ENCODE measurements at regions not wholly inside any gene's neighbourhood (a gene's known extent, or its start where the extent isn't known, plus 50 kb on each side); places are given as distances from the start of the nearest gene placed in this dataset.
A peak's percentile ranks its signal among the peaks of the same experiment; 100 is the strongest.

DNA sequence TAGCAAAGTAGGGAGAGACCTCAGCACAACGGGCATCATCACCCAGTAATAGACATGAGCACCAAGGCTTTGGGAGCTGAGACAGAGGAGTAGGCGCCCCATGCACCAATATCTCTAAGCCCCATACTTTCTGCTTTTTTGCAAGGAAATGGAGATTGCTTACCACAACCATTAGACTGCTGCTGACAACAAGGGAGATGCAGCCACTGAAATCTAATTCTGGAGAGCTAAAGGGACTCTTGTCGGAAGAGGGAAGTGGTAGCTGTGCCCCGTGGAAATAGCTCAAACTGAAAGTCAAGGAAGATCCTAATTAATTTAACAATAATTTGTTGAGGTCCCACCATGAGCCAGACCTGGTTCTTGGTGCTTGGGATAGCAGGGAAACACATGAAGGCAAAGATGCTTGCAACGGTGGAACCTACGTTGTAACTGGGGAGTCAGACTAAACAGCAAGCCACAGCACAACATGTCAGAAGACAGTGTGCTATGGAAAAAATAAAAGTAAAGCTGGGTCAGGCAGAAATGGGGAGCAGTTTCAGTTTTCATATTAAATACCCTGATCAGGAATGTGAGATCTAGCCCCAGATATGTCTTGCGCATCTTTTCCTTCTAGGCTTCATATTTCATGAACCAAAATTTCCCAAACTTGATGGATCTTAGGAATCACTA lies 1131.0 kb downstream of the BCL11B start:
- Histone ChIP-seq H3K4me1 (ENCODE audit: insufficient read depth, low read length) (no peaks in the 10 kb centered on the region), H3K9ac (ENCODE audit: low read length) (no peak overlapping the region), H3K4me3 (ENCODE audit: insufficient read depth, low read depth, low read length) (no peak overlapping the region), H3K4me2 (ENCODE audit: low read length) (no peak overlapping the region), H3K79me2 (ENCODE audit: insufficient read depth, low read length) (no peaks in the 10 kb centered on the region), H3K36me3 (ENCODE audit: insufficient read depth, low read length) (no peaks in the 10 kb centered on the region), H4K20me1 (ENCODE audit: insufficient read depth, low read length) (no peaks in the 10 kb centered on the region), H3K9me3 (ENCODE audit: insufficient read depth, low read depth, low read length) (no peaks in the 10 kb centered on the region), H3K27ac (ENCODE audit: low read depth, low read length) (no peak overlapping the region), H2AFZ (ENCODE audit: low read depth, low read length) (no peak overlapping the region), H3K27me3 (ENCODE audit: insufficient read depth, low read length) (no peaks in the 10 kb centered on the region)
- TF ChIP-seq EZH2 (IDR thresholded peaks at IDR 0.05; ENCODE audit: insufficient read depth, low read length) = no peak
- TF ChIP-seq, protein P1, sequence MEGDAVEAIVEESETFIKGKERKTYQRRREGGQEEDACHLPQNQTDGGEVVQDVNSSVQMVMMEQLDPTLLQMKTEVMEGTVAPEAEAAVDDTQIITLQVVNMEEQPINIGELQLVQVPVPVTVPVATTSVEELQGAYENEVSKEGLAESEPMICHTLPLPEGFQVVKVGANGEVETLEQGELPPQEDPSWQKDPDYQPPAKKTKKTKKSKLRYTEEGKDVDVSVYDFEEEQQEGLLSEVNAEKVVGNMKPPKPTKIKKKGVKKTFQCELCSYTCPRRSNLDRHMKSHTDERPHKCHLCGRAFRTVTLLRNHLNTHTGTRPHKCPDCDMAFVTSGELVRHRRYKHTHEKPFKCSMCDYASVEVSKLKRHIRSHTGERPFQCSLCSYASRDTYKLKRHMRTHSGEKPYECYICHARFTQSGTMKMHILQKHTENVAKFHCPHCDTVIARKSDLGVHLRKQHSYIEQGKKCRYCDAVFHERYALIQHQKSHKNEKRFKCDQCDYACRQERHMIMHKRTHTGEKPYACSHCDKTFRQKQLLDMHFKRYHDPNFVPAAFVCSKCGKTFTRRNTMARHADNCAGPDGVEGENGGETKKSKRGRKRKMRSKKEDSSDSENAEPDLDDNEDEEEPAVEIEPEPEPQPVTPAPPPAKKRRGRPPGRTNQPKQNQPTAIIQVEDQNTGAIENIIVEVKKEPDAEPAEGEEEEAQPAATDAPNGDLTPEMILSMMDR (IDR thresholded peaks at IDR 0.05; ENCODE audit: insufficient read depth, low read depth, low read length) = no peak
- no peaks in the 10 kb centered on the region for H3K9me3 Mint-ChIP-seq (ENCODE audit: unreplicated experiment)
- peaks cover 27% of the 10 kb centered on the region for H3K27me3 Mint-ChIP-seq (ENCODE audit: low read depth, unreplicated experiment)
- DNase-seq (ENCODE audit: low read depth) = no peak
- FAIRE-seq = no peak
- no peak overlapping the region for H3K4me3 Mint-ChIP-seq (ENCODE audit: unreplicated experiment)
- no peak overlapping the region for H3K27ac Mint-ChIP-seq (ENCODE audit: unreplicated experiment)
- no peaks in the 10 kb centered on the region for H3K36me3 Mint-ChIP-seq (ENCODE audit: low read depth, unreplicated experiment)
- H3K4me1 Mint-ChIP-seq (ENCODE audit: low read depth, unreplicated experiment) = peaks cover 6% of the 10 kb centered on the region

DNA sequence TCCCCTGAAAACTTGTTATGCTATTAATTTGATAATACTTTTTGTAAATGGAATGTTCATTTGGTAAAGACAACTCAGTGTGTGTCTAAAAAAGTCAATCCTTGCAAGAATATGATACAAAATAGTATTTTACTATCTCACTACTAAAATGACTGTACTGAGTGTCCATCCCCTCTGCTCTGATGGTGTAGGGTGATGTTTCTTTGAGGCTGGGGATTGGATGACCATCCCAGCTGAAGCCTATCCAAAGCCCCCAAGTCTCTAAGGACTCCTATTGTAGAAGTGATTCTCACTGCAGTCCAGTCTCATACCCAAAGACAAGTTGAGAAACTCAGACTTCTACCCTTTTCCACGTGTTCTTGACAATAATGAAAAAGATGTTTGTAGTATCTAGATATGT lies 1128.4 kb downstream of the BCL11B start:
- no peak overlapping the region for H3K4me2 ChIP-seq (ENCODE audit: low read length)
- no peak for FAIRE-seq
- H3K9me3 ChIP-seq (ENCODE audit: insufficient read depth, low read depth, low read length) = no peaks in the 10 kb centered on the region
- no peak overlapping the region for H3K9ac ChIP-seq (ENCODE audit: low read length)
- H3K4me1 ChIP-seq (ENCODE audit: insufficient read depth, low read length) = no peaks in the 10 kb centered on the region
- H2AFZ ChIP-seq (ENCODE audit: low read depth, low read length) = no peak overlapping the region
- H3K4me3 ChIP-seq (ENCODE audit: insufficient read depth, low read depth, low read length) = no peak overlapping the region
- DNase-seq (ENCODE audit: low read depth) = no peak
- Mint-ChIP-seq H3K4me1 (ENCODE audit: low read depth, unreplicated experiment) (peaks cover 4% of the 10 kb centered on the region), H3K27ac (ENCODE audit: unreplicated experiment) (no peak overlapping the region), H3K9me3 (ENCODE audit: unreplicated experiment) (no peaks in the 10 kb centered on the region), H3K27me3 (ENCODE audit: low read depth, unreplicated experiment) (peaks cover 19% of the 10 kb centered on the region), H3K4me3 (ENCODE audit: unreplicated experiment) (no peak overlapping the region), H3K36me3 (ENCODE audit: low read depth, unreplicated experiment) (no peaks in the 10 kb centered on the region)
- TF ChIP-seq, protein P1 (IDR thresholded peaks at IDR 0.05; ENCODE audit: insufficient read depth, low read depth, low read length) = no peak
- no peak for TF ChIP-seq EZH2 (IDR thresholded peaks at IDR 0.05; ENCODE audit: insufficient read depth, low read length)
- no peaks in the 10 kb centered on the region for H3K27me3 ChIP-seq (ENCODE audit: insufficient read depth, low read length)
- no peaks in the 10 kb centered on the region for H4K20me1 ChIP-seq (ENCODE audit: insufficient read depth, low read length)
- H3K36me3 ChIP-seq (ENCODE audit: insufficient read depth, low read length) = no peaks in the 10 kb centered on the region
- H3K27ac ChIP-seq (ENCODE audit: low read depth, low read length) = no peak overlapping the region
- H3K79me2 ChIP-seq (ENCODE audit: insufficient read depth, low read length) = no peaks in the 10 kb centered on the region

DNA sequence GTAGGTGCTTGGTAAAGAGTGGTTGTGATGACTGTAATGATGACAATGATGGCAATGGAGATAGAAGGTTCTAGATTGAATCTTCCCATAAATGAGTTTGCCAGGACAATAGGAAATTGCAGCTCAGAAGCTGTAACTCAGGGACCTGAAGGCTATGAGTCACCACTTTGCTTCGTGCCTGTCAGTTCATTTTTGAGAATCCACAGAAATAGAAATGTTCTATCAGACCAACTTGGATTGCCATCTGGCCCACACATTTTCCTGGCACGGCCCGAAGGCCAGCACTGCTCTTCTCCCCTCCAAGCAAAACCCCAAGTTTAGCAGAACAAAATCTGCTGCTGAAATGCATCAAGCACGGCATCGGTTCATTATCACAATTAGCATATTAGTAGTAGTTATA lies 1127.0 kb downstream of the BCL11B start:
- H3K4me3 ChIP-seq (ENCODE audit: insufficient read depth, low read depth, low read length) = no peak overlapping the region
- H3K27ac ChIP-seq (ENCODE audit: low read depth, low read length) = no peak overlapping the region
- H3K79me2 ChIP-seq (ENCODE audit: insufficient read depth, low read length) = no peaks in the 10 kb centered on the region
- no peak for FAIRE-seq
- H2AFZ ChIP-seq (ENCODE audit: low read depth, low read length) = no peak overlapping the region
- Mint-ChIP-seq H3K9me3 (ENCODE audit: unreplicated experiment) (no peaks in the 10 kb centered on the region), H3K4me3 (ENCODE audit: unreplicated experiment) (no peak overlapping the region), H3K36me3 (ENCODE audit: low read depth, unreplicated experiment) (no peaks in the 10 kb centered on the region), H3K4me1 (ENCODE audit: low read depth, unreplicated experiment) (peaks cover 4% of the 10 kb centered on the region), H3K27me3 (ENCODE audit: low read depth, unreplicated experiment) (peaks cover 14% of the 10 kb centered on the region), H3K27ac (ENCODE audit: unreplicated experiment) (no peak overlapping the region)
- no peaks in the 10 kb centered on the region for H4K20me1 ChIP-seq (ENCODE audit: insufficient read depth, low read length)
- DNase-seq (ENCODE audit: low read depth) = peak; percentile 49
- no peaks in the 10 kb centered on the region for H3K9me3 ChIP-seq (ENCODE audit: insufficient read depth, low read depth, low read length)
- H3K36me3 ChIP-seq (ENCODE audit: insufficient read depth, low read length) = no peaks in the 10 kb centered on the region
- no peak overlapping the region for H3K9ac ChIP-seq (ENCODE audit: low read length)
- no peaks in the 10 kb centered on the region for H3K4me1 ChIP-seq (ENCODE audit: insufficient read depth, low read length)
- no peak for TF ChIP-seq EZH2 (IDR thresholded peaks at IDR 0.05; ENCODE audit: insufficient read depth, low read length)
- TF ChIP-seq, protein P1 (IDR thresholded peaks at IDR 0.05; ENCODE audit: insufficient read depth, low read depth, low read length) = no peak
- H3K4me2 ChIP-seq (ENCODE audit: low read length) = no peak overlapping the region
- no peaks in the 10 kb centered on the region for H3K27me3 ChIP-seq (ENCODE audit: insufficient read depth, low read length)

Measured in astrocyte (in vitro differentiated cells and primary cell).